ENCODE measurements at regions not wholly inside any gene's neighbourhood (a gene's known extent, or its start where the extent isn't known, plus 50 kb on each side); places are given as distances from the start of the nearest gene placed in this dataset.

- TF ChIP-seq CTCF (IDR thresholded peaks at IDR 0.05) (no peak), ZNF423 (CRISPR knock-in tag; IDR thresholded peaks at IDR 0.05) (no peak), ZNF263 (CRISPR knock-in tag; IDR thresholded peaks at IDR 0.05; ENCODE audit: low read depth) (no peak), ESRRA (CRISPR knock-in tag; IDR thresholded peaks at IDR 0.05; ENCODE audit: borderline replicate concordance) (no peak), ATF2 (CRISPR knock-in tag; IDR thresholded peaks at IDR 0.05; ENCODE audit: borderline replicate concordance, low read depth) (no peak)
- TF ChIP-seq, protein P1, sequence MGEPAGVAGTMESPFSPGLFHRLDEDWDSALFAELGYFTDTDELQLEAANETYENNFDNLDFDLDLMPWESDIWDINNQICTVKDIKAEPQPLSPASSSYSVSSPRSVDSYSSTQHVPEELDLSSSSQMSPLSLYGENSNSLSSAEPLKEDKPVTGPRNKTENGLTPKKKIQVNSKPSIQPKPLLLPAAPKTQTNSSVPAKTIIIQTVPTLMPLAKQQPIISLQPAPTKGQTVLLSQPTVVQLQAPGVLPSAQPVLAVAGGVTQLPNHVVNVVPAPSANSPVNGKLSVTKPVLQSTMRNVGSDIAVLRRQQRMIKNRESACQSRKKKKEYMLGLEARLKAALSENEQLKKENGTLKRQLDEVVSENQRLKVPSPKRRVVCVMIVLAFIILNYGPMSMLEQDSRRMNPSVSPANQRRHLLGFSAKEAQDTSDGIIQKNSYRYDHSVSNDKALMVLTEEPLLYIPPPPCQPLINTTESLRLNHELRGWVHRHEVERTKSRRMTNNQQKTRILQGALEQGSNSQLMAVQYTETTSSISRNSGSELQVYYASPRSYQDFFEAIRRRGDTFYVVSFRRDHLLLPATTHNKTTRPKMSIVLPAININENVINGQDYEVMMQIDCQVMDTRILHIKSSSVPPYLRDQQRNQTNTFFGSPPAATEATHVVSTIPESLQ (CRISPR knock-in tag; IDR thresholded peaks at IDR 0.05) = no peak
- TF ChIP-seq, protein P2, sequence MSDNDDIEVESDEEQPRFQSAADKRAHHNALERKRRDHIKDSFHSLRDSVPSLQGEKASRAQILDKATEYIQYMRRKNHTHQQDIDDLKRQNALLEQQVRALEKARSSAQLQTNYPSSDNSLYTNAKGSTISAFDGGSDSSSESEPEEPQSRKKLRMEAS (CRISPR knock-in tag; IDR thresholded peaks at IDR 0.05) = no peak
Measured at GRCh38 chr3:110928016-110928662, 143.5 kb upstream of the NECTIN3 start.

All from WTC11 (cell line).